ENCODE measurements at regions not wholly inside any gene's neighbourhood (a gene's known extent, or its start where the extent isn't known, plus 50 kb on each side); places are given as distances from the start of the nearest gene placed in this dataset.

DNA sequence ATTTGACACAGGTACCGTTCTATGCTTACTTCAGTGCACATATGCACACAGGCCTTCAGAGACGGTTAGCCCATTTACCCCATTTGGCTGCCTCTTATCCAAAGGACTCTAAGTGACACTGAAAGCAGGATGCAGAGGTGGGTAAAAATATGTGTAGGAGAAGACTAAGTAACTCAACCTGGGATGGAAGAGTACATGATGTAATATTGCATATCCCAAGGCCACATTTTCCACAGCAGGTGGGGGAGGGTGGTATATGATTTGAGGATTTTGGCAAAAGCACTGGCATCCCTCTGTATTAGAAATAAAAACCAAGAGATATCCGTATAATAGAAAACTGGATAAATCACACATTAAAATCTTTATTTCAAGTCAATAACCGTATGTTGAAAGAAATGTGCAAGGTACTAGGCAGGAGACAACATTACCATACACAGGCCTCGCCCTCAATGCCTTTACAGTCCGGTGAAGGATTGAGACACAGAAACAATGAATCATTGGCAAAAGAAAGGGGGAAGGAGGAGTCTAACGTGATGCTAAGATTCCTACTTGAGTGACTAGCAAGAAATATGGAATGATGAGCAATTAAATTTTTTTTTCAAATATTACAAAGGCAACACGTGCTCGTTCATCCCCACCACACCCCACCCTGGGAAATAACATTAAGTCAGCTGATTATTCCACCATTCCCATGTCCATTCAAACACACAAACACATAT lies 161.0 kb upstream of the RASGEF1B start:
- H3K79me2 ChIP-seq (ENCODE audit: control insufficient read depth in 1 of 2, insufficient read depth in 2 of 2, low read length in 2 of 2) = no peaks in the 10 kb centered on the region
- no peak overlapping the region for H3K9ac ChIP-seq (replicated peaks in 1 of 4; ENCODE audit: extremely low read depth in 1 of 4, low read depth in 3 of 4, low read length in 3 of 4)
- H2BK5ac ChIP-seq (ENCODE audit: low read depth, low read length) = no peak overlapping the region
- DNase-seq (ENCODE audit: low read depth in 1 of 2, low spot score in 2 of 2) (no peak), FAIRE-seq (no peak)
- H3K4me2 ChIP-seq (ENCODE audit: insufficient read depth in 1 of 2, low read depth in 2 of 2, low read length in 2 of 2) = no peak overlapping the region
- H3K14ac ChIP-seq (ENCODE audit: insufficient read length) = no peak overlapping the region
- H2BK12ac ChIP-seq (ENCODE audit: low read depth, low read length) = no peak overlapping the region
- no peak overlapping the region for H3K4ac ChIP-seq (replicated peaks; ENCODE audit: insufficient read length, low read depth, low read length)
- ChIA-PET CTCF (ENCODE audit: partially characterized antibody) (no interaction called here), POLR2A (ENCODE audit: partially characterized antibody) (no interaction called here)
- no peak overlapping the region for H3K4me3 ChIP-seq (ENCODE audit: extremely low read depth in 1 of 4, insufficient read depth in 2 of 4, low read depth in 3 of 4, low read length in 4 of 4)
- no peaks in the 10 kb centered on the region for H3K23me2 ChIP-seq (ENCODE audit: low read depth, low read length)
- H3K56ac ChIP-seq (replicated peaks; ENCODE audit: insufficient read length, low read depth, low read length) = no peak overlapping the region
- WGBS, 2 experiments (ENCODE audit: extremely low coverage in 1 of 2, insufficient coverage in 1 of 2, insufficient read length in 1 of 2, insufficient replicate concordance in 2 of 2, low coverage in 1 of 2, low lambda C conversion rate in 2 of 2, missing lambda C conversion rate in 1 of 2) = 70% methylated on average over 9 of the region's 9 CpGs; no CpG with 5 or more reads in 1 of the 2 experiments
- H3K79me1 ChIP-seq (ENCODE audit: low read depth, low read length) = no peaks in the 10 kb centered on the region
- H4K5ac ChIP-seq (ENCODE audit: insufficient read length, low read depth, low read length) = no peak overlapping the region
- no peak overlapping the region for H2BK15ac ChIP-seq (ENCODE audit: low read length)
- TF ChIP-seq, protein P1, sequence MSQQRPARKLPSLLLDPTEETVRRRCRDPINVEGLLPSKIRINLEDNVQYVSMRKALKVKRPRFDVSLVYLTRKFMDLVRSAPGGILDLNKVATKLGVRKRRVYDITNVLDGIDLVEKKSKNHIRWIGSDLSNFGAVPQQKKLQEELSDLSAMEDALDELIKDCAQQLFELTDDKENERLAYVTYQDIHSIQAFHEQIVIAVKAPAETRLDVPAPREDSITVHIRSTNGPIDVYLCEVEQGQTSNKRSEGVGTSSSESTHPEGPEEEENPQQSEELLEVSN (IDR thresholded peaks at IDR 0.05) = no peak
- no peak for TF ChIP-seq TCF12 (IDR thresholded peaks at IDR 0.05; ENCODE audit: low read depth, low read length)
- no peak for TF ChIP-seq SP4 (IDR thresholded peaks at IDR 0.05; ENCODE audit: low read length)
- TF ChIP-seq POLR2AphosphoS5 (IDR thresholded peaks at IDR 0.05; ENCODE audit: low read depth, low read length) = no peak
- no peak for TF ChIP-seq BACH1 (IDR thresholded peaks at IDR 0.05; ENCODE audit: low read length)
- no peak overlapping the region for H3K23ac ChIP-seq (ENCODE audit: insufficient read length)
- no peak overlapping the region for H2AFZ ChIP-seq (ENCODE audit: low read length)
- no peaks in the 10 kb centered on the region for H4K20me1 ChIP-seq (replicated peaks in 1 of 2; ENCODE audit: control insufficient read depth in 1 of 2, insufficient read depth in 2 of 2, low read length in 2 of 2)
- no peak overlapping the region for H2BK120ac ChIP-seq (replicated peaks; ENCODE audit: low read depth, low read length)
- no peak overlapping the region for H2AK5ac ChIP-seq (ENCODE audit: low read depth, low read length)
- peaks cover 0 to 6% (median under 1%) of the 10 kb centered on the region in 4 experiments; a peak in 2 of 7 replicates for H3K4me1 ChIP-seq (replicated peaks in 1 of 4; ENCODE audit: control insufficient read depth in 3 of 4, insufficient read depth in 4 of 4, low read length in 3 of 4)
- no peak overlapping the region for H3K27ac ChIP-seq (ENCODE audit: low read depth, low read length)
- H4K91ac ChIP-seq (replicated peaks; ENCODE audit: insufficient read length, low read length) = no peak overlapping the region
- H3K18ac ChIP-seq (ENCODE audit: extremely low read depth, low read length) = no peak overlapping the region
- no peak overlapping the region for H4K8ac ChIP-seq (ENCODE audit: extremely low read depth, insufficient read depth, low read length)
- no peak overlapping the region for H2BK20ac ChIP-seq (ENCODE audit: low read length)
- no peaks in the 10 kb centered on the region for H3K9me3 ChIP-seq (ENCODE audit: insufficient read depth in 2 of 2, low read depth in 1 of 2, low read length in 1 of 2)
- no peaks in the 10 kb centered on the region for H3K36me3 ChIP-seq (ENCODE audit: control insufficient read depth in 2 of 4, insufficient read depth in 4 of 4, low read length in 3 of 4)
- H3K27me3 ChIP-seq (replicated peaks in 1 of 4; ENCODE audit: control insufficient read depth in 3 of 4, extremely low read depth in 1 of 4, insufficient read depth in 3 of 4, low read length in 3 of 4) = no peaks in the 10 kb centered on the region

Measured in H1 (cell line).